Left lung (tissue), 4 donors: ENCODE measurements at regions not wholly inside any gene's neighbourhood (a gene's known extent, or its start where the extent isn't known, plus 50 kb on each side); places are given as distances from the start of the nearest gene placed in this dataset.

ENCODE experiments used
- ATAC-seq: fragments of 200-7000 bp; cut with Tn5 transposase; one replicate; pipeline ENCODE4 v1.9.1; 2020; ENCODE audit warnings: moderate library complexity
- DNase-seq, 4 donors: peaks; one replicate each; pipeline ENCODE4 v3.0.0-alpha.2; 2013 to 2020
- H3K27ac ChIP-seq, 2 donors: fragments of 200-600 bp; sonication (generic) in 1 of 2; one replicate each; pipeline versions ENCODE4 v1.5.0 to v1.8.0; 2020 to 2021
- H3K27me3 ChIP-seq, 2 donors: fragments of 200-600 bp; sonication (generic) in 1 of 2; one replicate each; pipeline versions ENCODE4 v1.5.0 to v1.8.0; 2020 to 2021
- H3K36me3 ChIP-seq, 2 donors: fragments of 200-600 bp; sonication (generic) in 1 of 2; one replicate each; pipeline versions ENCODE4 v1.5.0 to v1.8.0; 2020 to 2021
- H3K4me1 ChIP-seq, 2 donors: fragments of 200-600 bp; one replicate each; pipeline ENCODE4 v1.8.0; 2021
- H3K4me3 ChIP-seq, 2 donors: fragments of 200-600 bp; sonication (generic) in 1 of 2; one replicate each; pipeline versions ENCODE4 v1.5.0 to v1.8.0; 2020 to 2021; ENCODE audit warnings: mild to moderate bottlenecking in 1 of 2
- H3K9me3 ChIP-seq, 2 donors: fragments of 200-600 bp; sonication (generic) in 1 of 2; one replicate each; pipeline versions ENCODE4 v1.5.0 to v1.8.0; 2020 to 2021
- CTCF ChIP-seq, 2 donors: fragments of 200-600 bp; sonication (generic) in 1 of 2; IDR thresholded peaks; one replicate each; pipeline versions ENCODE4 v1.5.0 to v1.8.0; 2021; ENCODE audit warnings: antibody characterized with exemption in 2 of 2
- intact Hi-C, 2 donors: fragments of 100-400 bp; cut with DNase I; formaldehyde crosslinking; loops; one replicate each; pipeline versions ENCODE4 v1.11.2 to v1.14.2; 2022
- donor health status: DM: no; HTN: yes; CAD: no.
- donor health status: DM: no; HTN: no; CAD: no.

GRCh38 chr6:120039664-120040063 lies 690.1 kb upstream of the MAN1A1 start:
- H3K27me3 ChIP-seq, result no peaks in the 10 kb centered on the region
- intact Hi-C loops, result no loop called here
- no peak for ATAC-seq
- H3K36me3 ChIP-seq, result no peaks in the 10 kb centered on the region
- no peak for DNase-seq
- no peak overlapping the region for H3K27ac ChIP-seq
- TF ChIP-seq CTCF (IDR thresholded peaks at IDR 0.05), result no peak
- no peaks in the 10 kb centered on the region for H3K4me1 ChIP-seq
- H3K9me3 ChIP-seq, result no peaks in the 10 kb centered on the region
- H3K4me3 ChIP-seq, result no peak overlapping the region

- H3K27ac ChIP-seq, result no peak overlapping the region
- ATAC-seq, result no peak
- H3K4me3 ChIP-seq, result no peak overlapping the region
- no peaks in the 10 kb centered on the region for H3K27me3 ChIP-seq
- no peaks in the 10 kb centered on the region for H3K9me3 ChIP-seq
- intact Hi-C loops, result no loop called here
- H3K36me3 ChIP-seq, result no peaks in the 10 kb centered on the region
- H3K4me1 ChIP-seq, result no peaks in the 10 kb centered on the region
- DNase-seq, result no peak
- no peak for TF ChIP-seq CTCF (IDR thresholded peaks at IDR 0.05)
These were observed 682.3 kb upstream of the MAN1A1 start for GRCh38 chr6:120031837-120032236.

GRCh38 chr6:120026791-120027190 lies 677.2 kb upstream of the MAN1A1 start:
- DNase-seq (no peak), ATAC-seq (no peak)
- intact Hi-C loops, result no loop called here
- TF ChIP-seq CTCF (IDR thresholded peaks at IDR 0.05), result no peak
- no peaks in the 10 kb centered on the region for H3K27me3 ChIP-seq
- H3K4me1 ChIP-seq, result no peaks in the 10 kb centered on the region
- no peaks in the 10 kb centered on the region for H3K36me3 ChIP-seq
- no peak overlapping the region for H3K27ac ChIP-seq
- H3K9me3 ChIP-seq, result no peaks in the 10 kb centered on the region
- H3K4me3 ChIP-seq, result no peak overlapping the region

- H3K36me3 ChIP-seq, result no peaks in the 10 kb centered on the region
- TF ChIP-seq CTCF (IDR thresholded peaks at IDR 0.05), result no peak
- DNase-seq (no peak), ATAC-seq (no peak)
- no peak overlapping the region for H3K4me3 ChIP-seq
- H3K27me3 ChIP-seq, result no peaks in the 10 kb centered on the region
- no peaks in the 10 kb centered on the region for H3K4me1 ChIP-seq
- no peak overlapping the region for H3K27ac ChIP-seq
- intact Hi-C loops, result no loop called here
- no peaks in the 10 kb centered on the region for H3K9me3 ChIP-seq
These were observed 660.5 kb upstream of the MAN1A1 start for GRCh38 chr6:120010075-120010474.

- H3K4me1 ChIP-seq, result no peaks in the 10 kb centered on the region
- H3K36me3 ChIP-seq, result no peaks in the 10 kb centered on the region
- H3K27me3 ChIP-seq, result no peaks in the 10 kb centered on the region
- no peak overlapping the region for H3K27ac ChIP-seq
- H3K9me3 ChIP-seq, result no peaks in the 10 kb centered on the region
- no peak for TF ChIP-seq CTCF (IDR thresholded peaks at IDR 0.05)
- no peak overlapping the region for H3K4me3 ChIP-seq
- ATAC-seq, result no peak
- intact Hi-C loops, result no loop called here
- no peak for DNase-seq
These were observed 655.9 kb upstream of the MAN1A1 start for GRCh38 chr6:120005292-120005976.
